GM18867 (cell line): ENCODE measurements at regions not wholly inside any gene's neighbourhood (a gene's known extent, or its start where the extent isn't known, plus 50 kb on each side); places are given as distances from the start of the nearest gene placed in this dataset.
"Not testable (repeated sequence)": the region's sequence is repeated elsewhere in the genome, so short reads cannot be mapped to it uniquely, and the experiment has no call there.

Experiments used
- ATAC-seq: cut with Tn5 transposase; IDR thresholded peaks from one replicate; pipeline ENCODE4 v1.9.1; 2021; ENCODE audit warnings: mild to moderate bottlenecking, moderate library complexity; ENCODE audit not compliant: unreplicated experiment

- ATAC-seq = no peak
Observed at GRCh38 chr2:234701841-234702240, 205.0 kb upstream of the ARL4C start.

- no peak for ATAC-seq
Observed at GRCh38 chr2:234701421-234701820, 204.5 kb upstream of the ARL4C start.

- ATAC-seq = no peak
Observed at GRCh38 chr2:234699456-234699855, 202.6 kb upstream of the ARL4C start.

GRCh38 chr2:234697300-234697876, 200.5 kb upstream of the ARL4C start:
- ATAC-seq = not testable (repeated sequence)

- ATAC-seq = no peak
Observed at GRCh38 chr2:234695981-234696380, 199.1 kb upstream of the ARL4C start.

- ATAC-seq = no peak
Observed at GRCh38 chr2:234694244-234695013, 197.5 kb upstream of the ARL4C start.

GRCh38 chr2:234693681-234694190, 196.9 kb upstream of the ARL4C start:
- not testable (repeated sequence) for ATAC-seq

GRCh38 chr2:234693191-234693590, 196.3 kb upstream of the ARL4C start:
- not testable (repeated sequence) for ATAC-seq

- ATAC-seq = no peak
Observed at GRCh38 chr2:234691968-234692955, 195.4 kb upstream of the ARL4C start.

- ATAC-seq = no peak
Observed at GRCh38 chr2:234691214-234691575, 194.3 kb upstream of the ARL4C start.

- ATAC-seq = no peak
Observed at GRCh38 chr2:234690569-234691213, 193.8 kb upstream of the ARL4C start.

- ATAC-seq = no peak
Observed at GRCh38 chr2:234689911-234690379, 193.1 kb upstream of the ARL4C start.

- no peak for ATAC-seq
Observed at GRCh38 chr2:234687718-234688475, 191.0 kb upstream of the ARL4C start.

GRCh38 chr2:234686088-234686890, 189.4 kb upstream of the ARL4C start:
- ATAC-seq = no peak

GRCh38 chr2:234684466-234684865, 187.6 kb upstream of the ARL4C start:
- ATAC-seq = no peak

GRCh38 chr2:234683950-234684349, 187.1 kb upstream of the ARL4C start:
- no peak for ATAC-seq

GRCh38 chr2:234682492-234683228, 185.8 kb upstream of the ARL4C start:
- no peak for ATAC-seq
